COLO668 (cell line): ENCODE measurements at regions not wholly inside any gene's neighbourhood (a gene's known extent, or its start where the extent isn't known, plus 50 kb on each side); places are given as distances from the start of the nearest gene placed in this dataset.
"Not testable (repeated sequence)": the region's sequence is repeated elsewhere in the genome, so short reads cannot be mapped to it uniquely, and the experiment has no call there.

Experiments used
- DNase-seq: peaks from one replicate; lab custom pipeline; 2025; ENCODE audit not compliant: unreplicated experiment; lab: John Stamatoyannopoulos, UW

- DNase-seq: no peak
Measured at GRCh38 chr5:158521995-158522394, 577.7 kb downstream of the EBF1 start.

GRCh38 chr5:158519433-158520021, 580.2 kb downstream of the EBF1 start:
- DNase-seq: no peak

DNA sequence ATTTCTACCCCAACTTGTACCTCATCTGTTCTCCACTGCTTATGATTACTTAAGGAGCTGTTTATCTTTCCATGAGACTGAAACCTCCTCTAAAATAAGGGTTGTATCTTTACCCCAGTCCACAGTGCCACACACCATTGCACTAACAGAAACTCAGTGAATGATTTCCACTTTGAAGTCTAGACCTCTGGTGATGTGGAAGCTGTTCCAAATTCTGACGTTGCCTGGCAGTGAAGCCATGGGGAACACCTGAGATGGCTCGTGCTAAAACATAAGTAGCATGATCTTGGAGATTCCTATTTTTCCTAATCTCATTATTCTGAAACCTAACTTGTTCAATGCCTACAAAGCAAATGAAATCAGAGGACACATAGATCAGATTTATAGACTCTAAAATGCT, 583.2 kb downstream of the EBF1 start:
- DNase-seq: no peak

GRCh38 chr5:158514986-158515359, 584.7 kb downstream of the EBF1 start:
- no peak for DNase-seq

GRCh38 chr5:158514319-158514985, 585.3 kb downstream of the EBF1 start:
- DNase-seq: no peak

DNA sequence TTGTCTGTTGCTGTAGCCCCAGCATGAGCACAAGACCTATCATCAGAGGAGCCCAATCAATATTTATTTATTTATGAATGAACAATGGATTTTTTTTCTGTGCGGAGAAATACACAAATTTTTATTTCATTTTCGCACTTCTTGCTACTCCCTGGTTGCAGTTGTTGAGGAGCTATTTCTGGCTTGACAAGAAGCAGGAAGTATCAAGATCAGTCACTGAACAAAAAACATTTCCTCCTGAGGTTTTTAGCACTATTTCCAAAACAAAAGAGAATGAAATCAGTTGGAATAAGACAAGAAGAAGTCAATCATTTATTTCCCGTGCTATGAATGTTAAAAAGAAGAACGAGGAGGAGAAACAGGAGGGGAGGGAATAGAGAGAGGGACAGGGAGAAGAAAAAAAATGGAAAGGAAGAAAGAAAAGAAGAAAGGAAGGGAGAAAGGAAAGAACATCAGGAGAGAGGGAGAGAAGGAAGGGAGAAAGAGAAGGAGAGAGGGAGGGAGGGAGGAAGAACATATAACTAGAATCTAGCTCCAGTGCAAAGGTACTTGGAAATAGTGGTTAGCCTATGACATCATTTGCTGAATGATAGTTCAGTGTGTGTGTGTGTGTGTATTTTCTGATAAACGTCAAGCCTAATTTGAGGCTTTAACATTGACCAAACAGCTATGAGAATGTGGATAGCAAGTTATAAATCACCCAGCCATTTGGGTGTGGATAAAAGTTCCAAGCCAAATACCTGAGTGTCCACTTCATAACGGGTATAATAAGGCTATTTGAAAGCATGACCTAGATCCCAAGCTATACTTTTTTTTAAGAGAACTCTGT, 586.0 kb downstream of the EBF1 start:
- DNase-seq: no peak

GRCh38 chr5:158511454-158511853, 588.3 kb downstream of the EBF1 start:
- no peak for DNase-seq

- DNase-seq: no peak
Measured at GRCh38 chr5:158510479-158510878, 589.2 kb downstream of the EBF1 start.

GRCh38 chr5:158506648-158507047, 593.1 kb downstream of the EBF1 start:
- DNase-seq: no peak

GRCh38 chr5:158502686-158503085, 597.0 kb downstream of the EBF1 start:
- DNase-seq: no peak

DNA sequence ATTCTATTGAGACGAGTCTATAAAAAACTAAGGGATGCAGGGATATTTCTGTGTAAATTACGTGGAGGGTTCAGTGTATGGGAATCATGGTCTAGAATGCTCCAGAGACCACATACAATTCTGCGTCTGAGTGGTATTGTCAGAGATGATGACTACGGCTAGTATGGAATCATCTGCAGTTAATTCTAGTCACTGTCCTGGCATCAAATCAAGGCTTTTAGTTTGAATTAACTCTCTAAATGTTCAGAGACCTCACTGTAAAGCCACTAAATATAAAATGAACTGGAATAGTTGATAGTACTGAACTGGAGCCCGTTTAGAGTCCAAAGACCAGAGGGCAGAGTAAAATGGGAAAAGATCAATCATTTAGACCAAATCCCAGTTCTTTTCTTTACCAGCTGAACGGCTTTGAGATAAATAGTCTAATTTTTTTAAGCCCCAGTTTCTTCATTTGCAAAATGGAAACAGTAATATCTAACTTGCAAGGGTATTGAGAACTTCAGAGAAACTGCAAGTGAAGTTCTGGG, 599.8 kb downstream of the EBF1 start:
- no peak for DNase-seq

DNA sequence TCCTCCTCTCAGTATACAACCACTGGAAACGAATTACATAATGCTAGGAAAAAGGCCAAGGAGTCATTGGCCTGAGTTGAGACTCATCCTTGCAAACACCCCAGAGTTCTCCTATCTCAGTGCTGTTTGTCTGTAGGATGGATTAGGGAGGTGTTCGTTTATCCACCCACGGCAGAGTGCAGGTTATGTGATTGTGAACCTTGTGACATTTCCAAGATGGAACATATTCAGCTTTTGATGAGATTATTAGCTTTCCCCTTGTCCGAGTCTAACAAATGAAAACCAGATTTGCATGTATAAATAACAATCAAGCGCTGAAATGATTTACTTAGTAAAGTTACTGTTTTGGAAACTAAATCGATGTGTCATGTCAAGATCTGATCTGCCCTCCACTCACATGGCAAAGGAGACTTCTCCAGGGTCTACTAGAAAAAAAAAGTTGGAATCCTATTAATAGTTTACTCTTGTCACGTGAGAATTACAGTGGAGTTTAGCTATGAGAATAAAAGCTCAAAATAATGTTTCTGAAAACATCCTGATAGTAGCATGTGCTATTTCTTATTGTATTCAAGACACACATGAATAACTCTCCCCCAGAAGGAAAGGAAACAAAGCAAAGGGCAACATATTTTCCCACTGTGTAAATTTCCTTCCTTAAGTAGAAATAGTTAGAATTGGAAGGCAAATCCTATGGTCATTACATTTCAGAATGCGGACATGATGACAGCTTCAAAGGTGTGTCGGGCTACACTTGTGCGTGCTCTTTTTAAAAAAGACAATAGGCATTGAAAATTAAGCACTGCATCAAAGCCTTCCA, 600.4 kb downstream of the EBF1 start:
- no peak for DNase-seq

- DNase-seq: no peak
Measured at GRCh38 chr5:158496624-158497023, 603.1 kb downstream of the EBF1 start.

GRCh38 chr5:158494541-158494940, 605.2 kb downstream of the EBF1 start:
- no peak for DNase-seq

DNA sequence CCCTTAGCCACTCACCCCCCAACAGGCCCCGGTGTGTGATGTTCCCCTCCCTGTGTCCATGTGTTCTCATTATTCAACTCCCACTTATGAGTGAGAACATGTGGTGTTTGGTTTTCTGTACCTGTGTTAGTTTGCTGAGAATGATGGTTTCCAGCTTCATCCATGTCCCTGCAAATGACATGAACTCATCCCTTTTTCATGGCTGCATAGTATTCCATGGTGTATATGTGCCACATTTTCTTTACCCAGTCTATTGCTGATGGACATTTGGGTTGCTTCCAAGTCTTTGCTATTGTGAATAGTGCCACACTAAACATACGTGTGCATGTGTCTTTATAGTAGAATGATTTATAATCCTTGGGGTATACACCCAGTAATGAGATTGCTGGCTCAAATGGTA, 605.7 kb downstream of the EBF1 start:
- DNase-seq: not testable (repeated sequence)

- no peak for DNase-seq
Measured at GRCh38 chr5:158492841-158493242, 606.9 kb downstream of the EBF1 start.

- no peak for DNase-seq
Measured at GRCh38 chr5:158492136-158492535, 607.6 kb downstream of the EBF1 start.

- no peak for DNase-seq
Measured at GRCh38 chr5:158487664-158488063, 612.1 kb downstream of the EBF1 start.

GRCh38 chr5:158487156-158487555, 612.6 kb downstream of the EBF1 start:
- no peak for DNase-seq

GRCh38 chr5:158486566-158486965, 613.1 kb downstream of the EBF1 start:
- DNase-seq: no peak

GRCh38 chr5:158485604-158486081, 614.1 kb downstream of the EBF1 start:
- no peak for DNase-seq
